H9 (cell line): ENCODE measurements at regions not wholly inside any gene's neighbourhood (a gene's known extent, or its start where the extent isn't known, plus 50 kb on each side); places are given as distances from the start of the nearest gene placed in this dataset.

Experiments
- DNase-seq: peaks from one replicate; pipeline ENCODE4 v3.0.0-alpha.2; 2017
- H2AFZ ChIP-seq: one replicate; pipeline ENCODE4 v1.6.1; 2013; ENCODE audit warnings: mild to moderate bottlenecking, low read length, control low read depth, moderate library complexity
- H2AK5ac ChIP-seq: 2 replicates; pipeline ENCODE4 v1.6.1; 2013; ENCODE audit warnings: low read length, control low read depth, mixed read lengths; ENCODE audit not compliant: insufficient read length
- H2BK120ac ChIP-seq: one replicate; pipeline ENCODE4 v1.6.1; 2013; ENCODE audit warnings: low read depth, mild to moderate bottlenecking, low read length, control low read depth, inconsistent platforms; ENCODE audit not compliant: poor library complexity, severe bottlenecking
- H2BK12ac ChIP-seq: 2 replicates; pipeline ENCODE4 v1.6.1; 2013; ENCODE audit warnings: low read length, control low read depth, mixed read lengths, low read depth; ENCODE audit not compliant: insufficient read length
- H2BK15ac ChIP-seq: 2 replicates; pipeline ENCODE4 v1.6.1; 2013; ENCODE audit warnings: low read depth, low read length, control low read depth
- H2BK20ac ChIP-seq: one replicate; pipeline ENCODE4 v1.6.1; 2013; ENCODE audit warnings: low read depth, mild to moderate bottlenecking, low read length, control low read depth, inconsistent platforms; ENCODE audit not compliant: poor library complexity, severe bottlenecking
- H2BK5ac ChIP-seq: 2 replicates; pipeline ENCODE4 v1.6.1; 2013; ENCODE audit warnings: low read length, control low read depth, mixed read lengths; ENCODE audit not compliant: insufficient read length
- H3K14ac ChIP-seq: 2 replicates; pipeline ENCODE4 v1.6.1; 2013; ENCODE audit warnings: low read length, control low read depth; ENCODE audit not compliant: insufficient read depth
- H3K18ac ChIP-seq: 2 replicates; pipeline ENCODE4 v1.6.1; 2013; ENCODE audit warnings: low read depth, mild to moderate bottlenecking, mixed read lengths, low read length, control low read depth; ENCODE audit not compliant: insufficient read length
- H3K23ac ChIP-seq: 2 replicates; pipeline ENCODE4 v1.6.1; 2013; ENCODE audit warnings: low read length, control low read depth, mixed read lengths, low read depth; ENCODE audit not compliant: insufficient read length
- H3K23me2 ChIP-seq: 2 replicates; pipeline ENCODE4 v1.6.1; 2013; ENCODE audit warnings: low read depth, mild to moderate bottlenecking, mixed read lengths, low read length, control low read depth; ENCODE audit not compliant: insufficient read length, poor library complexity, severe bottlenecking
- H3K27ac ChIP-seq: 2 replicates; pipeline ENCODE4 v1.5.1; 2013; ENCODE audit warnings: low read length, control low read depth, mixed read lengths, low read depth; ENCODE audit not compliant: insufficient read length
- H3K27me3 ChIP-seq: 2 replicates; pipeline ENCODE4 v1.6.1; 2013; ENCODE audit warnings: low read length, control low read depth, inconsistent platforms; ENCODE audit not compliant: insufficient read depth
- H3K4ac ChIP-seq: 2 replicates; pipeline ENCODE4 v1.6.1; 2013; ENCODE audit warnings: low read depth, mild to moderate bottlenecking, control low read depth, inconsistent platforms, low read length, moderate library complexity
- H3K4me1 ChIP-seq: 2 replicates; pipeline ENCODE4 v1.6.1; 2013; ENCODE audit warnings: low read length, control low read depth, inconsistent platforms; ENCODE audit not compliant: insufficient read depth
- H3K4me2 ChIP-seq: 2 replicates; pipeline ENCODE4 v1.6.1; 2013; ENCODE audit warnings: low read length, control low read depth, mixed read lengths; ENCODE audit not compliant: insufficient read length, insufficient read depth
- H3K56ac ChIP-seq: 2 replicates; pipeline ENCODE4 v1.6.1; 2013; ENCODE audit warnings: low read depth, mild to moderate bottlenecking, mixed read lengths, low read length, control low read depth; ENCODE audit not compliant: insufficient read length
- H3K79me1 ChIP-seq: 2 replicates; pipeline ENCODE4 v1.6.1; 2013; ENCODE audit warnings: low read depth, mild to moderate bottlenecking, moderate library complexity, low read length, control low read depth, inconsistent platforms; ENCODE audit not compliant: insufficient read depth, poor library complexity, severe bottlenecking
- H3K79me2 ChIP-seq: 2 replicates; pipeline ENCODE4 v1.6.1; 2013; ENCODE audit warnings: low read length, control low read depth, inconsistent platforms; ENCODE audit not compliant: insufficient read depth
- H3K9ac ChIP-seq: 2 replicates; pipeline ENCODE4 v1.6.1; 2013; ENCODE audit warnings: low read length, control low read depth, mixed read lengths; ENCODE audit not compliant: insufficient read length; ENCODE audit errors: extremely low read depth
- H3K9me3 ChIP-seq: one replicate; pipeline ENCODE4 v1.6.1; 2013; ENCODE audit warnings: low read depth, low read length, inconsistent platforms; ENCODE audit not compliant: control insufficient read depth
- H3T11ph ChIP-seq: one replicate; pipeline ENCODE4 v1.6.1; 2013; ENCODE audit warnings: mild to moderate bottlenecking, low read length, control low read depth, inconsistent platforms
- H4K20me1 ChIP-seq: one replicate; pipeline ENCODE4 v1.6.1; 2013; ENCODE audit not compliant: control insufficient read depth, insufficient read length, insufficient read depth
- H4K5ac ChIP-seq: 2 replicates; pipeline ENCODE4 v1.6.1; 2013; ENCODE audit warnings: low read depth, mild to moderate bottlenecking, mixed read lengths, low read length, control low read depth; ENCODE audit not compliant: insufficient read length
- H4K8ac ChIP-seq: replicated peaks from 2 replicates; pipeline ENCODE4 v1.6.1; 2013; ENCODE audit warnings: low read length, control low read depth, mixed read lengths, low read depth; ENCODE audit not compliant: insufficient read length
- H4K91ac ChIP-seq: 2 replicates; pipeline ENCODE4 v1.6.1; 2013; ENCODE audit warnings: low read depth, mild to moderate bottlenecking, moderate library complexity, mixed read lengths, low read length, control low read depth; ENCODE audit not compliant: insufficient read length
- H3K27ac Mint-ChIP-seq, 3 experiments: 2 replicates in 2 of 3; 3 replicates in 1 of 3; pipeline ENCODE4 v1.8.0; 2020 to 2021; ENCODE audit warnings: mixed read lengths in 3 of 3, mild to moderate bottlenecking in 1 of 3, moderate library complexity in 1 of 3
- H3K27me3 Mint-ChIP-seq: 2 replicates; pipeline ENCODE4 v1.8.0; 2021; ENCODE audit warnings: low read depth, mild to moderate bottlenecking, moderate library complexity, mixed read lengths
- H3K36me3 Mint-ChIP-seq, 3 experiments: 2 replicates in 2 of 3; 3 replicates in 1 of 3; pipeline ENCODE4 v1.8.0; 2020 to 2021; ENCODE audit warnings: low read depth in 3 of 3, mixed read lengths in 3 of 3; ENCODE audit not compliant: insufficient read depth in 1 of 3
- H3K4me1 Mint-ChIP-seq, 2 experiments: 2 replicates each; pipeline ENCODE4 v1.8.0; 2020; ENCODE audit warnings: mixed read lengths in 2 of 2
- H3K4me3 Mint-ChIP-seq, 2 experiments: 2 replicates in 1 of 2; 3 replicates in 1 of 2; pipeline ENCODE4 v1.8.0; 2020 to 2021; ENCODE audit warnings: mild to moderate bottlenecking in 2 of 2, mixed read lengths in 2 of 2, moderate library complexity in 1 of 2
- H3K9me3 Mint-ChIP-seq, 2 experiments: 2 replicates in 1 of 2; 3 replicates in 1 of 2; pipeline ENCODE4 v1.8.0; 2020; ENCODE audit warnings: mild to moderate bottlenecking in 2 of 2, mixed read lengths in 2 of 2, moderate library complexity in 1 of 2
- CTCF ChIP-seq: fragments of 200-600 bp; sonication (generic); conservative IDR thresholded peaks from 3 replicates; pipeline ENCODE4 v1.8.0; 2021; ENCODE audit warnings: antibody characterized with exemption, mild to moderate bottlenecking

GRCh38 chr12:88691811-88692210 lies 111.5 kb upstream of the KITLG start:
- Histone ChIP-seq H3K14ac (no peak overlapping the region), H4K20me1 (no peaks in the 10 kb centered on the region), H4K91ac (no peak overlapping the region), H3K4me1 (no peaks in the 10 kb centered on the region), H3K27me3 (no peaks in the 10 kb centered on the region), H4K5ac (no peak overlapping the region), H2BK12ac (no peak overlapping the region), H3T11ph (no peak overlapping the region), H3K4ac (no peak overlapping the region), H2BK120ac (no peak overlapping the region), H3K9me3 (peaks cover 5% of the 10 kb centered on the region), H2AFZ (no peak overlapping the region), H3K4me2 (no peak overlapping the region), H3K23me2 (no peaks in the 10 kb centered on the region), H2BK15ac (no peak overlapping the region), H3K18ac (no peak overlapping the region), H2BK20ac (no peak overlapping the region), H4K8ac (no peak overlapping the region), H3K9ac (no peak overlapping the region), H3K79me2 (no peaks in the 10 kb centered on the region), H2AK5ac (no peak overlapping the region), H3K27ac (no peak overlapping the region), H3K56ac (no peak overlapping the region), H3K79me1 (no peaks in the 10 kb centered on the region), H3K23ac (no peak overlapping the region), H2BK5ac (no peak overlapping the region)
- H3K27ac Mint-ChIP-seq: no peak overlapping the region
- H3K4me1 Mint-ChIP-seq: peaks cover 0 to 4% of the 10 kb centered on the region in 2 experiments; a peak in 2 of 4 replicates
- H3K4me3 Mint-ChIP-seq: no peak overlapping the region
- DNase-seq: no peak
- no peak for TF ChIP-seq CTCF
- H3K9me3 Mint-ChIP-seq: peaks cover 20 to 24% of the 10 kb centered on the region in 2 experiments
- H3K36me3 Mint-ChIP-seq: peaks cover 7 to 23% (median 15%) of the 10 kb centered on the region in 3 experiments
- no peaks in the 10 kb centered on the region for H3K27me3 Mint-ChIP-seq
